ENCODE measurements at regions not wholly inside any gene's neighbourhood (a gene's known extent, or its start where the extent isn't known, plus 50 kb on each side); places are given as distances from the start of the nearest gene placed in this dataset.

DNA sequence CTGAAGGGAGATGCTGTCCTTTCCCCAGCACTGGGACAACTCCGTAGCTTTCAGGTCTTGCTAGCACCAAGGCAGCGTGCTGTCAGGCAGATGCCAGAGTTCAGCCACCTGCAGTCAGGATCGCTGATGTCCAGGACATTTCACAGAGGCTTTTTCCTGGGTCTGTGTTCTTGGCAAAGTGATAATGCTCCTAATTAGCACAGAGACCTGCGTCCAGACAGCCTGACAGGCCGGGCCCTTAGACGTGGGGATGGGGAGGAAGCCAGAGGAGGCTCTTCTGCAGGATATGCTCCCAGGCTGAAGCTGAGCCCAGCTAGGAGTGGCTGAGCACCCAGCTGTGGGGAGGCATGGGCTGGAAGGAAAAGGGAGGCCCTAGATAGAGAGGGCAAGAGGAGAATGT lies 82.5 kb upstream of the TBX20 start:
- TF ChIP-seq, protein P1, sequence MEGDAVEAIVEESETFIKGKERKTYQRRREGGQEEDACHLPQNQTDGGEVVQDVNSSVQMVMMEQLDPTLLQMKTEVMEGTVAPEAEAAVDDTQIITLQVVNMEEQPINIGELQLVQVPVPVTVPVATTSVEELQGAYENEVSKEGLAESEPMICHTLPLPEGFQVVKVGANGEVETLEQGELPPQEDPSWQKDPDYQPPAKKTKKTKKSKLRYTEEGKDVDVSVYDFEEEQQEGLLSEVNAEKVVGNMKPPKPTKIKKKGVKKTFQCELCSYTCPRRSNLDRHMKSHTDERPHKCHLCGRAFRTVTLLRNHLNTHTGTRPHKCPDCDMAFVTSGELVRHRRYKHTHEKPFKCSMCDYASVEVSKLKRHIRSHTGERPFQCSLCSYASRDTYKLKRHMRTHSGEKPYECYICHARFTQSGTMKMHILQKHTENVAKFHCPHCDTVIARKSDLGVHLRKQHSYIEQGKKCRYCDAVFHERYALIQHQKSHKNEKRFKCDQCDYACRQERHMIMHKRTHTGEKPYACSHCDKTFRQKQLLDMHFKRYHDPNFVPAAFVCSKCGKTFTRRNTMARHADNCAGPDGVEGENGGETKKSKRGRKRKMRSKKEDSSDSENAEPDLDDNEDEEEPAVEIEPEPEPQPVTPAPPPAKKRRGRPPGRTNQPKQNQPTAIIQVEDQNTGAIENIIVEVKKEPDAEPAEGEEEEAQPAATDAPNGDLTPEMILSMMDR (IDR thresholded peaks at IDR 0.05; ENCODE audit: insufficient read depth, low read depth, low read length): no peak
- TF ChIP-seq EZH2 (IDR thresholded peaks at IDR 0.05; ENCODE audit: insufficient read depth, low read length): no peak
